Myocyte (in vitro differentiated cells): ENCODE measurements at regions not wholly inside any gene's neighbourhood (a gene's known extent, or its start where the extent isn't known, plus 50 kb on each side); places are given as distances from the start of the nearest gene placed in this dataset.

Experiments used
- DNase-seq: peaks from one replicate; pipeline ENCODE4 v3.0.0-alpha.2; 2012; ENCODE audit warnings: low read depth

DNA sequence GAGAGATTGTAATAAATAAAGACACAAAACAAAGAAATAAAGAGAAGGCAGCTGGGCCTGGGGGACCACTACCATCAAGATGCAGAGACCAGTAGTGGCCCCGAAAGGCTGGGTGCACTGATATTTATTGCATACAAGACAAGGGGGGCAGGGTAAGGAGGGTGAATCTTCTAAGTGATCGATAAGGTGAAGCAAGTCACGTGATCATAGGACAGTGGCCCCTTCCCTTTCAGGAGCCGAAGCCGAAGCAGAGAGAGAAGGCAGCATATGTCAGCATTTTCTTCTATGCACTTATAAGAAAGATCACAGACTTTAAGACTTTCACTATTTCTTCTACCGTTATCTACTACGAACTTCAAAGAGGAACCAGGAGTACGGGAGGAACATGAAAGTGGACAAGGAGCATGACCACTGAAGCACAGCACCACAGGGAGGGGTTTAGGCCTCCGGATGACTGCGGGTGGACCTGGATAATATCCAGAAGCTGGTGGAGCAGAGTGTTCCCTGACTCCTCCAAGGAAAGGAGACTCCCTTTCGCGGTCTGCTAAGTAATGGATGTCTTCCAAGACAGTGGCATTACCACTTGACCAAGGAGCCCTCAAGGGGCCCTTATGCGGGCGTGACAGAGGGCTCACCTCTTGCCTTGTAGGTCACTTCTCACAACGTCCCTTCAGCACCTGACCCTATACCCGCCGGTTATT lies 126.4 kb downstream of the RBM46 start:
- DNase-seq, result peak; percentile 6

DNA sequence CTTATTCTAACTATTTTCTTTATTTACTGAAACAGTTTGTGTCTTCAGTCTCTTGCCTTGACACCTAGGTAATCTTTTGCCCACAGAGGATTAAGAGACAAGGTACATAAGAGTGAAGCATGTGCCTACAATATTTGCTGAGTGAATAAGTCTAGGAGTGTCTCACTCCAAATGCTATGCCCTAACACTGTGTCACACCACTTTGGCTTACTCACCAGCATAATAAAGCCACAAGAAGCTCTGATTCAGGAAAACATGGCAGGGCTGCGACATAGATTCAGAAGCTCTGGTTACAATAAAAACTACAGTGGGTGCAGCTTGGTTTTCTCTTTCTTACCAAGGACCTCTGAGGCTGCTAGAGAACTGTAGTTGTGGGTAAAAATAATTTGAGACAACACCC lies 127.1 kb downstream of the RBM46 start:
- peak; percentile 8 for DNase-seq

DNA sequence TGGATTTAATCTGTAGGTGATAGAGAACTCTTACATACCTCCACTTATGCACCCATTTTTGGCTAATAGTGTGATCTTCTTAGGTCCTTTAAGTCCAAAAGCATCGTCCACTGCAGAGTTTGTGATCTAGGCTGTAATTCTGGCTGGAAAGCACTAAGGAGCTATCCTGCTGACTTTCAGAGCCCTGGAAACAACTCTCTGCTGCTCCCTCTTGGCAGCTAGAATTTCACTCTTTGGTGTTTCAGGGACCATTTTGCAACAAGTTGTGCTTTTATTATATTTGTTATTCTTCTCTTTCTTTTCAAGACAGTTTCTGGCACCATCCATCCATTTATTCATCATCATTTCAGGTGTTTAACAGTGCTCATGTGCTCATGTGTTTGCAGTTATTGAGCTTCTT lies 130.0 kb downstream of the RBM46 start:
- no peak for DNase-seq

GRCh38 chr4:154911608-154912098 lies 130.6 kb downstream of the RBM46 start:
- no peak for DNase-seq

DNA sequence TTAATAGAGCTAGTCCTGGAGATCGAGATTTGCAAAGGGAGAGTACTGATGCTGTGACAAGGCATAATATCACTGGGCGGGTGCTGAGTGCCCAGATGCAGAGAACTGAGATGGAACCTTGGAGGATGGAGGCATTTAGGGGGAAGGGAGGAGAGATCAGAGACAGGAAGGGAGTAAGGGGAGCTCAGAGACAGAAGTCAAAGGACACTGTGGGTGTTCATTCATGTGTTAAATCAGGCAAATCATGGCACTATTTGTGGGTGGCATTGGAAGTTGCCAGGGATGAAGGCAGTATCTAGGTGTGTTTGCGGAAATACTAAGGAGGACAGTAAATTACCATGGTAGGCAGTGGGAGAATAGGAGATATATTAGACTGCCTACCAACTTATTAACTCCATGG lies 135.0 kb downstream of the RBM46 start:
- DNase-seq, result no peak

GRCh38 chr4:154927126-154927680 lies 146.1 kb downstream of the RBM46 start:
- DNase-seq, result no peak

DNA sequence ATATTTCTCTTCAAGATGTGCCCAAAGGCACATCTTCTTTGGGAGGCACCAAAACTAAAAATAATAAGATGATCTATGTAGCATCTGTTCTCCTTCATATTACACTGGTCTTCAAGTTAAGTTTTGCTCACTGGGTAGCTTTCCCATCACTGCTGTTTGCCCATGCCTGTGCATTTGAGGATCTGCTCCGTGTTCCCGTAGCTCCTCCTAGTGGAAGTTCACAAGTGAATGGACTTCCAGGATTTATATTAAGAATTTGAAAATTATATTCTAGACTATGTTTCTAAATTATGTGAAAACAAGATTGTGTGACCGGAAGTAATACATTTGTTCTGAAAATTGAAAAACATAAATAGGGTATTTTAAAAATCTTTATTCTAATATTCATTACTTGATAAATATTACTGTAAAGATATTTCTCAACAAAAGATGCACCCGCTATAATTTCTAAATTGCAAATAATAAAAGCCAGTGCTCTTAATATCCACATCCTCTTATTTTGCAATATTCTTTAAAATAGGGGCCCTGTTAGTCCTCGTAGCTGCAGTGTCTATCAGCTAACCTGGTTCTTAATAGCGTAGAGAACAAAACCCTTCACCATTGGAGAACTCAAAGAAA lies 147.7 kb downstream of the RBM46 start:
- no peak for DNase-seq

DNA sequence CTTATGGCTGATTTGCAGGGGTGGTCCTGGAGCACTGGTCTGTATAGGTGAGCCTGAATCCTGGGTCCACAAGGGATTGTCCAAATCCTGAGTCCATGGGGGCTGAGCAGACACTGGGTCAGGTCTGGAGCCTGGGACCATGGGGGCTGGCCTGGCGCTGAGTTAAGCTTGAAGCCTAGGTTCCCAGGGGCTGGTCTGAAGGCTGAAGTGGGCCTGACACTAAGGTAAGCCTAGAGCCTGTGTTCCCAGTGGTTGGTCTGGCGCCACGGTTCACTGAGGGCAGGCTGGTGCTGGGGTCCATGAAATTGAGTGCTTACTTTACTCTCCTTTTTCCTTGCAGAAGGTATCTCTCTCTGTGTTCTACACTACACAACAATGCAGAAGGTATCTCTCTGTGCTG lies 155.8 kb downstream of the RBM46 start:
- DNase-seq, result no peak

GRCh38 chr4:154939851-154940250 lies 158.8 kb downstream of the RBM46 start:
- DNase-seq, result no peak

DNA sequence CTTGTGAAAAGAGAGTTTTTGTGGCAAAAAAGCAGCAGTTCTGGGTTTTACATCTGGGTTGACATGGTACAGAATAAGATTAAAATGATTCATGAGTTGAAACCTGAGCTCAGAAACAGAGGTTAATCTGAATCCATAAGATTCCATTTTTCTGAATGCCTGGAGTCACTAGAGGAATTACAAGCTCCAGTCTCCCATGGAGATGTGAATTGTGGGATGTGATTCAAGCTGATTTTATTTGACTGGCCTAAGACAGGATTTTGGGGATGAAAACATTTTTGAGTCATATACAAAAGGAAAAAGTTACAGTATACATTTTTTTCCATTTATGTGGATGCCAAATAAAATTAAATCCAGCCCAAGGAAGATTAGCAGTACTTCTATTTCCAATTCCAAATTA lies 161.1 kb downstream of the RBM46 start:
- DNase-seq, result no peak

GRCh38 chr4:154944996-154945395 lies 163.9 kb downstream of the RBM46 start:
- DNase-seq, result no peak

GRCh38 chr4:154946113-154946512 lies 165.0 kb downstream of the RBM46 start:
- no peak for DNase-seq

- DNase-seq, result no peak
These were observed 172.6 kb downstream of the RBM46 start for GRCh38 chr4:154953691-154954090.

DNA sequence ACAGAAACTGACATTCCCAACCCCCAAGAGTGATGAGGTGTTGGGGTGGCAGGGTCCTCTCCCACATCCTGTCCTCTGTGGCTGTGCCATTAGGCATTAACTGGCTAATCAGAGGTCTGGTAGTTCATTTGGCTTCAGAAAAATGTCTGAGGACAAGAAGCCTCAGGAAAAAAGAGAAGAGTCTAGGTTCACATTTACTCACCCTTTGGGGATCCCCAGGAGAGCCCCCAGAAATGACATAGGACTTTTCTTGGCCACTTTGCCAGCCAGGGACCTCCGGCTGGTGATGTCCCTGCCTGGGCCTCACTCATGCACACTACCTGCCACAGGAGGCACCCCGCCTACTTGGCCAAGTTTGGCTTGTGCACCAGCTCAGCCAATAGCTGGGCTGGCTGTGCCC lies 173.0 kb downstream of the RBM46 start:
- DNase-seq, result no peak

DNA sequence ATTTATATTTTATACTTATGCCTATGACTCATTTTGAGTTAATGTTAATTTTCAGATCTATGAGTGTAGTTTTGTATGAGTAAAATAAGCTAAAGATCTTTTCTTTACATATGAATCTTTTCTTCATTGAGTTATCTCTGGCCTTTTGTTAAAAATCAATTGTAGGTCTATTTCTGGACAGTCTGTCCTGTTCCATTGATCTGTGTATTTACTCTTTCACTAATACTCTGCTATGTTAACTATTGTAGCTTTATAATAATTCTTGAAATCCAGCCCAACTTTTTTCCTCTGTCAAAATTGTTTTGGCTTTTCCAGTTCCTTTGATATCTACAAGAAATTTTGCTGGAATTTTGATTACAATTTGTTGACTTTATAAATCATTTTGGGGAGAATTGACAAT lies 177.0 kb downstream of the RBM46 start:
- no peak for DNase-seq

GRCh38 chr4:154958621-154959358 lies 177.7 kb downstream of the RBM46 start:
- DNase-seq, result no peak

- DNase-seq, result no peak
These were observed 178.7 kb downstream of the RBM46 start for GRCh38 chr4:154959756-154960155.

GRCh38 chr4:154960476-154960875 lies 179.4 kb downstream of the RBM46 start:
- no peak for DNase-seq

DNA sequence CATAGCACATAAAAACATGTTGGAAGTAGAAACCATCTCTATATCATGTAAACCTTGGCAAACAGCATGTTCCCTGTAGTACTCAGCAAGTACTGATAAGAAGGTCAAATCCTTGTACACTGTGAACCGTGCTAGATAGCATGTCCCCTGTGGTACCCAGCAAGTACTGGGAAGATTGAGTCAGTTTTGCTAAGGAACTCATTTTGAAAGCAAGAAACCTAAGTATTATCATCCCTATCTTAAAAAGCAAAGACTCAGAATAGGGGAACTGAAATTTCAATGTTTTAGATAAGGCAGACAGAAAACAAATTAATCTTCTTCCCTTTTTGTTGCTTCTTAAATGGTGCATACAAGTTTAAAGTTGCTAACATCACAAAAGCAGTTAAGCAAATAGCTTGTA lies 180.2 kb downstream of the RBM46 start:
- DNase-seq, result no peak

DNA sequence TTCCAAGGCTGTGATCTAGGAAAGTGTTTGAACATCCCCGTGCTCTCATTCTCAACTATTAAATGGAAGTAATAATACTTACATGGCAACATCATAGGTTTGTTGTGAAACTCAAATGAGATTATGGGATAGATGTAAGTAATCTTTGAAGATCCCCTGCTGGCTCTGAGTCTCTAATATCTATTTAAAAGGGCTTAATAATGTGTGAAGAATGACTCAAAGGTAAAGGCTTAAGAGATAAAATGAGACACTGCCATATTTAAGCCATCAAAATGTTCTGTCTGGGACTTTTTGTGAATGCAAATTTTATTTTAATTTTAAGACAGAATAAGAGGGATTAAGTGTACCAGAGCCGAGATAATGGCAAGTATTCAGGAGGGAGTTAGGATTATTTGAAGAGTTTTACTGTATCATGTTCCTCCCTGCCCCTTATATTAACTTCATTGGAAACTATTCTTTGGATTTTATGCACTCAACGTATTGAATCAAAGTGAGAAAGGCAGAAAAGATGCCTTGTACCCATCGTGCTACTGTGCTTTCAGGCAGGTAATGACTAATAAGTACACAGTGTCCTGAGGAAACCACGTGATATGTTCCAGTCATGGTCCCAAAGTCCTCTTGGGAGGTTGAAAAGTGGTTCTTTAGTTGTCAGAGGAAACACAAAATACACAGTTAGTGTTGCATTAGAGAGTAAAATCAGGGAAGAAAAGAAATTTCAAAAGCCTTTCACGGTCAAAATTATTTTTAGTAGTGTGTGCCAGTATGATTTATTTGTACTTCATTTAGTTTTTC lies 192.4 kb downstream of the RBM46 start:
- DNase-seq, result no peak

DNA sequence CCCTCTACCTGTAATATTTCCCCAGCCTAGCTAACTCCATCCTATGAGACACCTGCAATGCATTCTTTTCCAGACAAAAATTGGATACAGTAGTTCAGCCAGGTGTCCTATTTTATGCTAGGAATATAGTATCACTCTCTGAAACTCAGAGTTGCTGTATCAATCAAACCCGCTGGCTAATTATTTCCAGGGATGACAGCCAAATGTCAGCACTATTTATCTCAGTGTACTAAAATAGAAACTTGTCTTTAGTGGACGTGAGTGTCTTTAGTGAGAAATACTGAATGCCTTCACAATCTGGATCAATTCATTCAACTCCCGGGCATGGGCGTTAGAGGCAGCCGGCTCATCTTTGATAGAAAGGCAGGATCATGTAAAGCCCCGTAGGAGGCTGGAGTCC lies 196.2 kb downstream of the RBM46 start:
- DNase-seq, result no peak
